ENCODE measurements at regions not wholly inside any gene's neighbourhood (a gene's known extent, or its start where the extent isn't known, plus 50 kb on each side); places are given as distances from the start of the nearest gene placed in this dataset.

GRCh38 chr18:73365018-73365417 is 497.2 kb upstream of the NETO1 start:
- no peaks in the 10 kb centered on the region for H3K9me3 ChIP-seq (ENCODE audit: control insufficient read depth, low read length)
- no peak overlapping the region for H3K9ac ChIP-seq (ENCODE audit: low read length)
- H3K4me3 ChIP-seq (ENCODE audit: insufficient read depth in 1 of 2, low read depth in 1 of 2, low read length in 2 of 2) = no peak overlapping the region
- H2BK5ac ChIP-seq (ENCODE audit: low read depth, low read length, poor library complexity, severe bottlenecking) = no peak overlapping the region
- no peak overlapping the region for H3K4ac ChIP-seq (ENCODE audit: low read depth in 1 of 2, low read length in 2 of 2)
- no peak overlapping the region for H2AFZ ChIP-seq (ENCODE audit: low read depth, low read length)
- H4K91ac ChIP-seq (ENCODE audit: low read length) = no peak overlapping the region
- H2BK15ac ChIP-seq (ENCODE audit: low read depth, poor library complexity, severe bottlenecking) = no peak overlapping the region
- 69% methylated on average over 3 of the region's 4 CpGs for WGBS
- H3K4me2 ChIP-seq (ENCODE audit: low read length, poor library complexity, severe bottlenecking) = no peak overlapping the region
- H2AK5ac ChIP-seq (ENCODE audit: low read length, severe bottlenecking) = no peak overlapping the region
- no peak overlapping the region for H2BK12ac ChIP-seq (ENCODE audit: low read length in 2 of 2)
- peaks cover 3% of the 10 kb centered on the region for H3K4me1 ChIP-seq (ENCODE audit: control insufficient read depth, insufficient read depth, low read depth, low read length)
- no peak overlapping the region for H4K8ac ChIP-seq (ENCODE audit: low read length)
- H3K23ac ChIP-seq (ENCODE audit: low read length in 2 of 2) = no peak overlapping the region
- H3K18ac ChIP-seq (ENCODE audit: low read depth in 1 of 2, low read length in 2 of 2) = no peak overlapping the region
- H3K27ac ChIP-seq (ENCODE audit: low read length, poor library complexity, severe bottlenecking) = peak overlapping the region; percentile 13
- H3K36me3 ChIP-seq (ENCODE audit: control insufficient read depth in 1 of 2, insufficient read depth in 2 of 2, low read depth in 1 of 2, low read length in 2 of 2) = no peaks in the 10 kb centered on the region
- no peak overlapping the region for H3K14ac ChIP-seq (ENCODE audit: low read length in 2 of 2)
- no peaks in the 10 kb centered on the region for H3K79me1 ChIP-seq (replicated peaks; ENCODE audit: low read length, poor library complexity, severe bottlenecking)
- H2BK120ac ChIP-seq (ENCODE audit: low read depth, low read length) = no peak overlapping the region
- no peak for DNase-seq
- no peaks in the 10 kb centered on the region for H3K27me3 ChIP-seq (ENCODE audit: control insufficient read depth in 1 of 2, insufficient read depth in 1 of 2, low read length in 2 of 2)

GRCh38 chr18:73355121-73355520 is 487.3 kb upstream of the NETO1 start:
- Histone ChIP-seq H2BK120ac (ENCODE audit: low read depth, low read length) (no peak overlapping the region), H3K4me1 (ENCODE audit: control insufficient read depth, insufficient read depth, low read depth, low read length) (no peaks in the 10 kb centered on the region), H3K23ac (ENCODE audit: low read length in 2 of 2) (no peak overlapping the region), H3K4me2 (ENCODE audit: low read length, poor library complexity, severe bottlenecking) (no peak overlapping the region), H3K4ac (ENCODE audit: low read depth in 1 of 2, low read length in 2 of 2) (no peak overlapping the region), H3K27me3 (ENCODE audit: control insufficient read depth in 1 of 2, insufficient read depth in 1 of 2, low read length in 2 of 2) (no peaks in the 10 kb centered on the region), H3K9me3 (ENCODE audit: control insufficient read depth, low read length) (no peaks in the 10 kb centered on the region), H4K91ac (ENCODE audit: low read length) (no peak overlapping the region), H2BK5ac (ENCODE audit: low read depth, low read length, poor library complexity, severe bottlenecking) (no peak overlapping the region), H2BK15ac (ENCODE audit: low read depth, poor library complexity, severe bottlenecking) (no peak overlapping the region), H3K27ac (ENCODE audit: low read length, poor library complexity, severe bottlenecking) (no peak overlapping the region), H3K36me3 (ENCODE audit: control insufficient read depth in 1 of 2, insufficient read depth in 2 of 2, low read depth in 1 of 2, low read length in 2 of 2) (no peaks in the 10 kb centered on the region), H3K14ac (ENCODE audit: low read length in 2 of 2) (no peak overlapping the region), H4K8ac (ENCODE audit: low read length) (no peak overlapping the region), H3K18ac (ENCODE audit: low read depth in 1 of 2, low read length in 2 of 2) (no peak overlapping the region), H3K79me1 (replicated peaks; ENCODE audit: low read length, poor library complexity, severe bottlenecking) (no peaks in the 10 kb centered on the region), H2AK5ac (ENCODE audit: low read length, severe bottlenecking) (no peak overlapping the region), H3K9ac (ENCODE audit: low read length) (no peak overlapping the region), H3K4me3 (ENCODE audit: insufficient read depth in 1 of 2, low read depth in 1 of 2, low read length in 2 of 2) (no peak overlapping the region), H2AFZ (ENCODE audit: low read depth, low read length) (no peak overlapping the region), H2BK12ac (ENCODE audit: low read length in 2 of 2) (no peak overlapping the region)
- DNase-seq = no peak
- WGBS = no CpG with 5 or more reads among the region's 1 CpG

GRCh38 chr18:73352546-73352945 is 484.8 kb upstream of the NETO1 start:
- Histone ChIP-seq H3K4me3 (ENCODE audit: insufficient read depth in 1 of 2, low read depth in 1 of 2, low read length in 2 of 2) (no peak overlapping the region), H2BK12ac (ENCODE audit: low read length in 2 of 2) (no peak overlapping the region), H3K27me3 (ENCODE audit: control insufficient read depth in 1 of 2, insufficient read depth in 1 of 2, low read length in 2 of 2) (no peaks in the 10 kb centered on the region), H3K14ac (ENCODE audit: low read length in 2 of 2) (no peak overlapping the region), H3K18ac (ENCODE audit: low read depth in 1 of 2, low read length in 2 of 2) (no peak overlapping the region), H3K4me2 (ENCODE audit: low read length, poor library complexity, severe bottlenecking) (no peak overlapping the region), H3K9ac (ENCODE audit: low read length) (no peak overlapping the region), H2AFZ (ENCODE audit: low read depth, low read length) (no peak overlapping the region), H4K91ac (ENCODE audit: low read length) (no peak overlapping the region), H2BK5ac (ENCODE audit: low read depth, low read length, poor library complexity, severe bottlenecking) (no peak overlapping the region), H2BK120ac (ENCODE audit: low read depth, low read length) (no peak overlapping the region), H3K27ac (ENCODE audit: low read length, poor library complexity, severe bottlenecking) (no peak overlapping the region), H3K23ac (ENCODE audit: low read length in 2 of 2) (no peak overlapping the region), H4K8ac (ENCODE audit: low read length) (no peak overlapping the region), H3K79me1 (replicated peaks; ENCODE audit: low read length, poor library complexity, severe bottlenecking) (no peaks in the 10 kb centered on the region), H2BK15ac (ENCODE audit: low read depth, poor library complexity, severe bottlenecking) (no peak overlapping the region), H3K36me3 (ENCODE audit: control insufficient read depth in 1 of 2, insufficient read depth in 2 of 2, low read depth in 1 of 2, low read length in 2 of 2) (no peaks in the 10 kb centered on the region), H3K9me3 (ENCODE audit: control insufficient read depth, low read length) (no peaks in the 10 kb centered on the region), H2AK5ac (ENCODE audit: low read length, severe bottlenecking) (no peak overlapping the region), H3K4ac (ENCODE audit: low read depth in 1 of 2, low read length in 2 of 2) (no peak overlapping the region), H3K4me1 (ENCODE audit: control insufficient read depth, insufficient read depth, low read depth, low read length) (no peaks in the 10 kb centered on the region)
- no peak for DNase-seq
- WGBS = 39% methylated on average over 1 of the region's 1 CpG

GRCh38 chr18:73340135-73340977 is 472.6 kb upstream of the NETO1 start:
- H2BK120ac ChIP-seq (ENCODE audit: low read depth, low read length) = no peak overlapping the region
- H3K4me1 ChIP-seq (ENCODE audit: control insufficient read depth, insufficient read depth, low read depth, low read length) = no peaks in the 10 kb centered on the region
- no peak overlapping the region for H4K8ac ChIP-seq (ENCODE audit: low read length)
- no peak overlapping the region for H2AK5ac ChIP-seq (ENCODE audit: low read length, severe bottlenecking)
- peaks cover 3% of the 10 kb centered on the region for H3K9me3 ChIP-seq (ENCODE audit: control insufficient read depth, low read length)
- no peak overlapping the region for H3K23ac ChIP-seq (ENCODE audit: low read length in 2 of 2)
- no peaks in the 10 kb centered on the region for H3K79me1 ChIP-seq (replicated peaks; ENCODE audit: low read length, poor library complexity, severe bottlenecking)
- no peaks in the 10 kb centered on the region for H3K27me3 ChIP-seq (ENCODE audit: control insufficient read depth in 1 of 2, insufficient read depth in 1 of 2, low read length in 2 of 2)
- 67% methylated on average over 6 of the region's 8 CpGs for WGBS
- H4K91ac ChIP-seq (ENCODE audit: low read length) = no peak overlapping the region
- H3K18ac ChIP-seq (ENCODE audit: low read depth in 1 of 2, low read length in 2 of 2) = no peak overlapping the region
- no peak overlapping the region for H2AFZ ChIP-seq (ENCODE audit: low read depth, low read length)
- H2BK12ac ChIP-seq (ENCODE audit: low read length in 2 of 2) = no peak overlapping the region
- H3K27ac ChIP-seq (ENCODE audit: low read length, poor library complexity, severe bottlenecking) = peak overlapping the region; percentile 73
- H3K14ac ChIP-seq (ENCODE audit: low read length in 2 of 2) = no peak overlapping the region
- H3K4ac ChIP-seq (ENCODE audit: low read depth in 1 of 2, low read length in 2 of 2) = no peak overlapping the region
- H3K4me3 ChIP-seq (ENCODE audit: insufficient read depth in 1 of 2, low read depth in 1 of 2, low read length in 2 of 2) = no peak overlapping the region
- H2BK5ac ChIP-seq (ENCODE audit: low read depth, low read length, poor library complexity, severe bottlenecking) = no peak overlapping the region
- peak; percentile 3 for DNase-seq
- no peaks in the 10 kb centered on the region for H3K36me3 ChIP-seq (ENCODE audit: control insufficient read depth in 1 of 2, insufficient read depth in 2 of 2, low read depth in 1 of 2, low read length in 2 of 2)
- no peak overlapping the region for H2BK15ac ChIP-seq (ENCODE audit: low read depth, poor library complexity, severe bottlenecking)
- no peak overlapping the region for H3K9ac ChIP-seq (ENCODE audit: low read length)
- H3K4me2 ChIP-seq (ENCODE audit: low read length, poor library complexity, severe bottlenecking) = peak overlapping the region; percentile 52
